NCI-H510A treated with DMSO at 0.1 percent for 48 hours (cell line): ENCODE measurements at regions not wholly inside any gene's neighbourhood (a gene's known extent, or its start where the extent isn't known, plus 50 kb on each side); places are given as distances from the start of the nearest gene placed in this dataset.

ENCODE experiments used
- DNase-seq: peaks from one replicate; lab custom pipeline; 2025; lab: John Stamatoyannopoulos, UW

GRCh38 chr6:68391953-68392352 is 243.1 kb upstream of the ADGRB3 start:
- DNase-seq, result no peak

GRCh38 chr6:68372991-68373390 is 262.1 kb upstream of the ADGRB3 start:
- DNase-seq, result no peak

- DNase-seq, result no peak
Measured at GRCh38 chr6:68368845-68369244, 266.2 kb upstream of the ADGRB3 start.

GRCh38 chr6:68364271-68364805 is 270.7 kb upstream of the ADGRB3 start:
- no peak for DNase-seq

GRCh38 chr6:68343901-68344300 is 291.2 kb upstream of the ADGRB3 start:
- DNase-seq, result peak; percentile 23

- no peak for DNase-seq
Measured at GRCh38 chr6:68342286-68342685, 292.8 kb upstream of the ADGRB3 start.

- DNase-seq, result no peak
Measured at GRCh38 chr6:68339488-68340131, 295.5 kb upstream of the ADGRB3 start.

- no peak for DNase-seq
Measured at GRCh38 chr6:68333442-68333841, 301.6 kb upstream of the ADGRB3 start.

GRCh38 chr6:68328156-68328555 is 306.9 kb upstream of the ADGRB3 start:
- no peak for DNase-seq

- DNase-seq, result no peak
Measured at GRCh38 chr6:68326762-68327161, 308.3 kb upstream of the ADGRB3 start.

- DNase-seq, result no peak
Measured at GRCh38 chr6:68317366-68317765, 317.7 kb upstream of the ADGRB3 start.

GRCh38 chr6:68313911-68314310 is 321.2 kb upstream of the ADGRB3 start:
- no peak for DNase-seq

- no peak for DNase-seq
Measured at GRCh38 chr6:68307301-68307700, 327.8 kb upstream of the ADGRB3 start.

- DNase-seq, result no peak
Measured at GRCh38 chr6:68296126-68296525, 339.0 kb upstream of the ADGRB3 start.

GRCh38 chr6:68282646-68283045 is 352.4 kb upstream of the ADGRB3 start:
- DNase-seq, result no peak

GRCh38 chr6:68279793-68280557 is 355.1 kb upstream of the ADGRB3 start:
- DNase-seq, result no peak

GRCh38 chr6:68273297-68273696 is 361.8 kb upstream of the ADGRB3 start:
- no peak for DNase-seq

- DNase-seq, result no peak
Measured at GRCh38 chr6:68256391-68256790, 378.7 kb upstream of the ADGRB3 start.

GRCh38 chr6:68252632-68253031 is 382.4 kb upstream of the ADGRB3 start:
- no peak for DNase-seq

- no peak for DNase-seq
Measured at GRCh38 chr6:68247782-68248181, 387.3 kb upstream of the ADGRB3 start.

GRCh38 chr6:68240726-68241125 is 394.4 kb upstream of the ADGRB3 start:
- DNase-seq, result no peak

- DNase-seq, result no peak
Measured at GRCh38 chr6:68239034-68239433, 396.0 kb upstream of the ADGRB3 start.

- DNase-seq, result no peak
Measured at GRCh38 chr6:68238097-68238601, 396.9 kb upstream of the ADGRB3 start.
